ENCODE measurements at regions not wholly inside any gene's neighbourhood (a gene's known extent, or its start where the extent isn't known, plus 50 kb on each side); places are given as distances from the start of the nearest gene placed in this dataset.

DNA sequence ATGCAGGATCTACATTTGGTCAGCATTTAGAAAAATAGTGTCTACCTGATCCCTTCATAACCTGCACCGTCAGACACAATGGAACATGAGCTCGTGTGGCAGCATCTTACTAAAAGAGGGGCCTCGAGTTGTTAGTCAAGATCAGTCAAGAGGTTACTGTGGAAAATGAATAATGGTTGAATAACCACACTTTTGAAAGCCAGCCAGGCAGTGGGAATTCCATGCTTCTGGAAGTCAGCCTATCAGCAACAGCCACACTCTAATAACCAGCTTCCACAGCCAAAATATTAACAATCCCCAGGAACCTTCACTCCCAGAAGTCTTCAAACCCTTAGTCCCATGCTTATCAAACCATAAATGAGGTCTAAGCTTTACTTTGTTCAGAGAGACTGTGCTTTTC is 234.3 kb downstream of the HS3ST1 start:
- Histone ChIP-seq H3K9ac (ENCODE audit: low read length) (no peak overlapping the region), H3K4me2 (ENCODE audit: low read length) (no peak overlapping the region), H3K9me2 (ENCODE audit: insufficient read depth) (no peaks in the 10 kb centered on the region), H2AFZ (ENCODE audit: low read depth, low read length, poor library complexity, severe bottlenecking) (no peak overlapping the region), H3K36me3 (ENCODE audit: control insufficient read depth in 1 of 2, insufficient read depth in 2 of 2, low read length in 2 of 2) (no peaks in the 10 kb centered on the region), H4K20me1 (ENCODE audit: insufficient read depth) (no peaks in the 10 kb centered on the region), H3K27me3 (ENCODE audit: insufficient read depth, low read length) (no peaks in the 10 kb centered on the region), H3K4me3 (replicated peaks in 1 of 2; ENCODE audit: low read depth in 1 of 2, low read length in 2 of 2) (no peak overlapping the region), H3K9me3 (ENCODE audit: control insufficient read depth in 1 of 2, insufficient read depth in 1 of 2, low read depth in 1 of 2, low read length in 2 of 2) (no peaks in the 10 kb centered on the region), H3K79me2 (ENCODE audit: insufficient read depth, low read length) (no peaks in the 10 kb centered on the region), H3K27ac (ENCODE audit: low read depth, low read length) (no peak overlapping the region), H3K4me1 (ENCODE audit: control insufficient read depth in 1 of 2, insufficient read depth in 2 of 2, low read length in 2 of 2) (no peaks in the 10 kb centered on the region)
- intact Hi-C loops (cut with micrococcal nuclease): no loop called here
- DNase-seq (ENCODE audit: low read depth, low spot score) (no peak), ATAC-seq (no peak)
- POLR2A ChIA-PET: no interaction called here
- CTCF ChIA-PET: no interaction called here
- BruUV-seq (replicated peaks): no TSS peak
- RAD21 ChIA-PET (ENCODE audit: low non-redundant PET in 1 of 2, low total read pairs in 2 of 2, uncharacterized antibody in 2 of 2, unreplicated experiment in 2 of 2): no interaction called here
- no peak for TF ChIP-seq POLR2A (IDR thresholded peaks at IDR 0.05; ENCODE audit: borderline replicate concordance, extremely low read depth, insufficient read depth, insufficient read length)
- no peak for TF ChIP-seq CBX3 (IDR thresholded peaks at IDR 0.05; ENCODE audit: low read depth)
- TF ChIP-seq, protein P1, sequence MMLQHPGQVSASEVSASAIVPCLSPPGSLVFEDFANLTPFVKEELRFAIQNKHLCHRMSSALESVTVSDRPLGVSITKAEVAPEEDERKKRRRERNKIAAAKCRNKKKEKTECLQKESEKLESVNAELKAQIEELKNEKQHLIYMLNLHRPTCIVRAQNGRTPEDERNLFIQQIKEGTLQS (IDR thresholded peaks at IDR 0.05): no peak
- TF ChIP-seq SIN3A (IDR thresholded peaks at IDR 0.05; ENCODE audit: low read depth): no peak
- TF ChIP-seq SP1 (IDR thresholded peaks at IDR 0.05; ENCODE audit: low read depth): no peak
- no peak for TF ChIP-seq MAX (IDR thresholded peaks at IDR 0.05)
- TF ChIP-seq CEBPB (IDR thresholded peaks at IDR 0.05; ENCODE audit: low read depth): no peak
- TF ChIP-seq YY1 (IDR thresholded peaks at IDR 0.05; ENCODE audit: extremely low read depth, insufficient replicate concordance, low read depth, low read length): no peak
- no peak for TF ChIP-seq JUND (IDR thresholded peaks at IDR 0.05)
- no peak for TF ChIP-seq ELF1 (IDR thresholded peaks at IDR 0.05; ENCODE audit: borderline replicate concordance, low read depth)
- TF ChIP-seq SRF (IDR thresholded peaks at IDR 0.05; ENCODE audit: low read depth): no peak
- TF ChIP-seq, protein P2, sequence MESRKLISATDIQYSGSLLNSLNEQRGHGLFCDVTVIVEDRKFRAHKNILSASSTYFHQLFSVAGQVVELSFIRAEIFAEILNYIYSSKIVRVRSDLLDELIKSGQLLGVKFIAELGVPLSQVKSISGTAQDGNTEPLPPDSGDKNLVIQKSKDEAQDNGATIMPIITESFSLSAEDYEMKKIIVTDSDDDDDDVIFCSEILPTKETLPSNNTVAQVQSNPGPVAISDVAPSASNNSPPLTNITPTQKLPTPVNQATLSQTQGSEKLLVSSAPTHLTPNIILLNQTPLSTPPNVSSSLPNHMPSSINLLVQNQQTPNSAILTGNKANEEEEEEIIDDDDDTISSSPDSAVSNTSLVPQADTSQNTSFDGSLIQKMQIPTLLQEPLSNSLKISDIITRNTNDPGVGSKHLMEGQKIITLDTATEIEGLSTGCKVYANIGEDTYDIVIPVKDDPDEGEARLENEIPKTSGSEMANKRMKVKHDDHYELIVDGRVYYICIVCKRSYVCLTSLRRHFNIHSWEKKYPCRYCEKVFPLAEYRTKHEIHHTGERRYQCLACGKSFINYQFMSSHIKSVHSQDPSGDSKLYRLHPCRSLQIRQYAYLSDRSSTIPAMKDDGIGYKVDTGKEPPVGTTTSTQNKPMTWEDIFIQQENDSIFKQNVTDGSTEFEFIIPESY (IDR thresholded peaks at IDR 0.05; ENCODE audit: extremely low read depth, insufficient replicate concordance, low read length): no peak
- TF ChIP-seq POLR2AphosphoS5 (IDR thresholded peaks at IDR 0.05; ENCODE audit: low read depth, low read length): no peak
- no peak for TF ChIP-seq ZFX (IDR thresholded peaks at IDR 0.05)
- no peak for TF ChIP-seq FOSL1 (IDR thresholded peaks at IDR 0.05; ENCODE audit: low read depth)
- no peak for TF ChIP-seq EZH2phosphoT487 (IDR thresholded peaks at IDR 0.05; ENCODE audit: borderline replicate concordance)
- no peak for TF ChIP-seq ZNF274 (IDR thresholded peaks at IDR 0.05; ENCODE audit: low read depth, low read length)
- no peak for TF ChIP-seq TCF7L2 (IDR thresholded peaks at IDR 0.05; ENCODE audit: borderline replicate concordance, extremely low read depth, insufficient read depth, insufficient read length)
- TF ChIP-seq EGR1 (IDR thresholded peaks at IDR 0.05; ENCODE audit: low read depth): no peak
- no peak for TF ChIP-seq EZH2 (IDR thresholded peaks at IDR 0.05)
